ENCODE measurements at regions not wholly inside any gene's neighbourhood (a gene's known extent, or its start where the extent isn't known, plus 50 kb on each side); places are given as distances from the start of the nearest gene placed in this dataset.
"Not testable (repeated sequence)": the region's sequence is repeated elsewhere in the genome, so short reads cannot be mapped to it uniquely, and the experiment has no call there.

GRCh38 chr18:15001795-15002107 lies 253.8 kb downstream of the ANKRD30B start:
- not testable (repeated sequence) for H3K36me3 ChIP-seq (ENCODE audit: control insufficient read depth, insufficient read depth, low read length); H3K9me3 ChIP-seq (ENCODE audit: control insufficient read depth, insufficient read depth, low read length); H3K27me3 ChIP-seq (ENCODE audit: control insufficient read depth, insufficient read depth, low read length); DNase-seq (ENCODE audit: low read depth in 4 of 6, low spot score in 6 of 6); H3K4me3 ChIP-seq (ENCODE audit: low read depth, low read length); H3K4me1 ChIP-seq (ENCODE audit: control insufficient read depth, insufficient read depth, low read length); H3K27ac ChIP-seq (ENCODE audit: low read depth, low read length)
- 85% methylated on average over 10 of the region's 10 CpGs for WGBS (ENCODE audit: insufficient coverage)

GRCh38 chr18:15002765-15003164 lies 254.8 kb downstream of the ANKRD30B start:
- H3K4me3 ChIP-seq (ENCODE audit: low read depth, low read length); H3K27me3 ChIP-seq (ENCODE audit: control insufficient read depth, insufficient read depth, low read length); DNase-seq (ENCODE audit: low read depth in 4 of 6, low spot score in 6 of 6); H3K27ac ChIP-seq (ENCODE audit: low read depth, low read length); H3K4me1 ChIP-seq (ENCODE audit: control insufficient read depth, insufficient read depth, low read length); H3K36me3 ChIP-seq (ENCODE audit: control insufficient read depth, insufficient read depth, low read length); H3K9me3 ChIP-seq (ENCODE audit: control insufficient read depth, insufficient read depth, low read length): not testable (repeated sequence)
- WGBS (ENCODE audit: insufficient coverage): 88% methylated on average over 1 of the region's 3 CpGs

GRCh38 chr18:15003231-15003630 lies 255.3 kb downstream of the ANKRD30B start:
- H3K4me1 ChIP-seq (ENCODE audit: control insufficient read depth, insufficient read depth, low read length); DNase-seq (ENCODE audit: low read depth in 4 of 6, low spot score in 6 of 6); H3K9me3 ChIP-seq (ENCODE audit: control insufficient read depth, insufficient read depth, low read length); H3K27me3 ChIP-seq (ENCODE audit: control insufficient read depth, insufficient read depth, low read length); H3K27ac ChIP-seq (ENCODE audit: low read depth, low read length); H3K36me3 ChIP-seq (ENCODE audit: control insufficient read depth, insufficient read depth, low read length); H3K4me3 ChIP-seq (ENCODE audit: low read depth, low read length): not testable (repeated sequence)
- WGBS (ENCODE audit: insufficient coverage): 95% methylated on average over 10 of the region's 12 CpGs

- 88% methylated on average over 18 of the region's 18 CpGs for WGBS (ENCODE audit: insufficient coverage)
- not testable (repeated sequence) for H3K36me3 ChIP-seq (ENCODE audit: control insufficient read depth, insufficient read depth, low read length); H3K27me3 ChIP-seq (ENCODE audit: control insufficient read depth, insufficient read depth, low read length); DNase-seq (ENCODE audit: low read depth in 4 of 6, low spot score in 6 of 6); H3K4me1 ChIP-seq (ENCODE audit: control insufficient read depth, insufficient read depth, low read length); H3K27ac ChIP-seq (ENCODE audit: low read depth, low read length); H3K4me3 ChIP-seq (ENCODE audit: low read depth, low read length); H3K9me3 ChIP-seq (ENCODE audit: control insufficient read depth, insufficient read depth, low read length)
These were observed 255.8 kb downstream of the ANKRD30B start for GRCh38 chr18:15003636-15004269.

DNA sequence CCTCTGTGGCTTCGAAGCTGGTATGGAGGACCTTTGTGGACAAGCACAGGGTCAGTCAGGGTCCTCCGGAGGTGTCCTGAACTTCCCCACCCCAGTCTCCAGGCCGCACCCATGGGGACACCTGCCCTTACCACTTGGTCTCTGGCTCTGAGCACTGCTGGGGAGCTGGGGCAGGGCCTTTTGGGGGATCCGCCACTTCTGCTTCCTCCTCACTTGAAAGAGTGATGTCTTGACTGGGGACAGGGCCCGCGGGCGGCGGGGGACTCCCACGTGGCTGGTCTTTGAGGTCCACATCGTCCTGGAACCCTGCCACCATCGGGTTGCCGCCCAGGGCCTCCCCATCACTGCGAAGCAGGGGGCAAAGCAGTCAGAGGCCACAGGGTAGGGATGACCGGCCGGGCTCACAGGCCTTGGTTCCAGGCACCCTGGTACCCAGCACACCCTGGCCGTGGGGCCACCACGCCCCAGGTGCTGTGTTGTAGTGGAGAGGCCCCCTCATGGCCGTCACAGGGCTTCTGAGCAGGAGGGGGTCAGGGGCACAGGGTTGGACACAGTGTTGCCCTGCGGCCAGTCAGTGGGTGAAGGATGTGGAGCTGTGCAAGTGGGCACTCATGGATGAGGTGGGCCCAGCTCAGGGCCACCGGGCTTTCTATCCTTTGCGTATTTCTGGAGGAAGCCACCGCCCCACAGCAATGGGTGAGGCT lies 256.4 kb downstream of the ANKRD30B start:
- not testable (repeated sequence) for H3K36me3 ChIP-seq (ENCODE audit: control insufficient read depth, insufficient read depth, low read length); DNase-seq (ENCODE audit: low read depth in 4 of 6, low spot score in 6 of 6); H3K27ac ChIP-seq (ENCODE audit: low read depth, low read length); H3K4me1 ChIP-seq (ENCODE audit: control insufficient read depth, insufficient read depth, low read length); H3K9me3 ChIP-seq (ENCODE audit: control insufficient read depth, insufficient read depth, low read length); H3K4me3 ChIP-seq (ENCODE audit: low read depth, low read length); H3K27me3 ChIP-seq (ENCODE audit: control insufficient read depth, insufficient read depth, low read length)
- 82% methylated on average over 22 of the region's 22 CpGs for WGBS (ENCODE audit: insufficient coverage)

DNA sequence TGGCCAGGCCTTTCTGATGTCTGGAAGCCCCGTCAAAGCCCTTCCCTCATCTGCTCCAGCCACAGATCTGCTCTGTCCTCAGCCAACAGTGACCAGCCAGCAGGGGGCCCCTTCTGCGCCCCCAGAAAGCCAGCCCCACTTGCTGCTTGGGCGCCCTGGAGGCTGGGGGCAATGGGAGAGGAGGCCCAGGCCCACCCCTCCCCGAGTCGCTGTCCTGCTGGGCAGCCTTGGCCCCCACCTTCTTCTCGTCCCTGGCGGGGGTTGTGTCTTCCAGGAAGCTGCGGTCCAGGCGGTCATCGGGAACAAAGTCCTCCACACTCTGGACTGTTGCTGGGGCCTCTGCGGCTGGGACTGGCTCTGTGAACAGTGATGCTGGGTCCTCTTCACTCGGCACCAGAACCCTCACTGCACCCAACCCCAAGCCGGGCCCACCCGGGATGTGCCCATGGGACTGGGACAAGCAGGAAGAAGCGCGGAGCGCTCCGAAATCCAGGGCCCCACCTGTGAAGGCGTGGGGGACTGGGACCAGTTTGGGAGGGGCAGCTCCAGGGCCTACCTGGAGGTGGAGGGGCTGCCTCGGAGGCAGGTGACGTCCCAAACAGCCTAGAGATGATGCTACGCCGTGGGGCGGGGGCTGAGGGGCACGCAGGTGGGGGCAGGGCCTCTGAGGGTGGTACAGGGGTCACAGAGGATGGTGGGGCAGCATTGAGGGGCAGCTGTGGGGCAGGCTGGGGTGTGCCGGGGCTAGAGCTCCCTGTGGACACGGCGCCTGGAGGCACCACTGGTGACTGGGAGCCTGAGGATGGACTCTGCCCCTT lies 257.6 kb downstream of the ANKRD30B start:
- H3K9me3 ChIP-seq (ENCODE audit: control insufficient read depth, insufficient read depth, low read length): no peaks in the 10 kb centered on the region
- WGBS (ENCODE audit: insufficient coverage): 85% methylated on average over 22 of the region's 28 CpGs

DNA sequence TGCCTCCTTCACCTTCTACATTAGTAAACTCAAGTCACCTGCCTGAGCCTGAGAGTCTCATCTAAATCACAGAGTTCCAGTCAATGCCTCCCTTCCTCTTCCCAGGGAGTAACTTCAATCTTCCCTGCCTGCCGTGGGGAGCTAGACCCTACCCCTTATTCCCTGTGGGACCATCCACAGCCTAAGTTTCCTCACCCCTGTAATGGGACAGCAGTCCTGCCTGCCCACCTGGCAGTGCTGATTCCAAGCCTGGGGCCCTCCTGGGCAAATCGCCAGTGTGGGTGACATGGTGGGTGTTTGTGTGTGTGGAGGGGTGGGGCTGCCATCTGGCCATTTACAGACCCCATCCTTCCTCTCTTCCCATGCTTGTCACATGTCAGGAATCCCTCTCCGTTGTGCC lies 258.6 kb downstream of the ANKRD30B start:
- not testable (repeated sequence) for H3K4me3 ChIP-seq (ENCODE audit: low read depth, low read length); H3K36me3 ChIP-seq (ENCODE audit: control insufficient read depth, insufficient read depth, low read length); H3K27me3 ChIP-seq (ENCODE audit: control insufficient read depth, insufficient read depth, low read length); H3K9me3 ChIP-seq (ENCODE audit: control insufficient read depth, insufficient read depth, low read length); H3K27ac ChIP-seq (ENCODE audit: low read depth, low read length); H3K4me1 ChIP-seq (ENCODE audit: control insufficient read depth, insufficient read depth, low read length); DNase-seq (ENCODE audit: low read depth in 4 of 6, low spot score in 6 of 6)
- WGBS (ENCODE audit: insufficient coverage): 86% methylated on average over 1 of the region's 3 CpGs

More for the DNA sequence above, 257.6 kb downstream of the ANKRD30B start:
- H3K4me3 ChIP-seq (ENCODE audit: low read depth, low read length): no peak overlapping the region
- H3K27me3 ChIP-seq (ENCODE audit: control insufficient read depth, insufficient read depth, low read length): no peaks in the 10 kb centered on the region
- H3K36me3 ChIP-seq (ENCODE audit: control insufficient read depth, insufficient read depth, low read length): no peaks in the 10 kb centered on the region
- no peaks in the 10 kb centered on the region for H3K4me1 ChIP-seq (ENCODE audit: control insufficient read depth, insufficient read depth, low read length)
- no peak for DNase-seq (ENCODE audit: low read depth in 4 of 6, low spot score in 6 of 6)
- H3K27ac ChIP-seq (ENCODE audit: low read depth, low read length): no peak overlapping the region

- H3K4me3 ChIP-seq (ENCODE audit: low read depth, low read length): not testable (repeated sequence)
These were observed 278.1 kb downstream of the ANKRD30B start for GRCh38 chr18:15026041-15026440.

DNA sequence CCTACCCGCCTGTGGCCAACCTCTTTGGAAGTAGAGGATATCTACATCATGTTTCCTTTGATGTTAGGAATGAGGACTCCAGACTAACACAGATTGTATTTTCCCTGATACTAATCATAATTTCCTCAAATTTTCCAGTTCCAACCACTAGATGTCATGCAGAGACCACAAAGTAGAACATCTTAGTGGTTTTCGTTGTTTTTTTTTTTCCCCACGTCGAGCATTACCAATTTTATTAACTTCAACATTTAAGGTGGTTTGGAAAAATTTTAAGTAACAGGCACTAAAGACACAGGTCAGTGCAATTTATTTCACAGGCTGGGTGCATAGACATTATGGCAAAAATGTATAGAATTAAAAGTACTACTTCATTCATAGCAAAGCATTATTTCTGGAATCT lies 280.1 kb downstream of the ANKRD30B start:
- H3K36me3 ChIP-seq (ENCODE audit: control insufficient read depth, insufficient read depth, low read length); H3K9me3 ChIP-seq (ENCODE audit: control insufficient read depth, insufficient read depth, low read length); H3K27ac ChIP-seq (ENCODE audit: low read depth, low read length); H3K4me1 ChIP-seq (ENCODE audit: control insufficient read depth, insufficient read depth, low read length); H3K27me3 ChIP-seq (ENCODE audit: control insufficient read depth, insufficient read depth, low read length); DNase-seq (ENCODE audit: low read depth in 4 of 6, low spot score in 6 of 6); H3K4me3 ChIP-seq (ENCODE audit: low read depth, low read length): not testable (repeated sequence)
- no CpG with 5 or more reads among the region's 4 CpGs for WGBS (ENCODE audit: insufficient coverage)

More at GRCh38 chr18:15026041-15026440, 278.1 kb downstream of the ANKRD30B start:
- H3K4me1 ChIP-seq (ENCODE audit: control insufficient read depth, insufficient read depth, low read length); H3K9me3 ChIP-seq (ENCODE audit: control insufficient read depth, insufficient read depth, low read length); H3K36me3 ChIP-seq (ENCODE audit: control insufficient read depth, insufficient read depth, low read length); DNase-seq (ENCODE audit: low read depth in 4 of 6, low spot score in 6 of 6); H3K27ac ChIP-seq (ENCODE audit: low read depth, low read length); H3K27me3 ChIP-seq (ENCODE audit: control insufficient read depth, insufficient read depth, low read length): not testable (repeated sequence)

Data from spinal cord (tissue), 9 donors.